NCI-H526 (cell line): ENCODE measurements at regions not wholly inside any gene's neighbourhood (a gene's known extent, or its start where the extent isn't known, plus 50 kb on each side); places are given as distances from the start of the nearest gene placed in this dataset.

Source experiments
- DNase-seq, 2 experiments: peaks; one replicate each; lab custom pipeline; 2025; lab: John Stamatoyannopoulos, UW

- no peak for DNase-seq
Observed at GRCh38 chr5:124421584-124421983, 324.9 kb downstream of the ZNF608 start.

GRCh38 chr5:124420952-124421351, 325.5 kb downstream of the ZNF608 start:
- DNase-seq: no peak

- no peak for DNase-seq
Observed at GRCh38 chr5:124419531-124419930, 326.9 kb downstream of the ZNF608 start.

GRCh38 chr5:124418390-124418789, 328.0 kb downstream of the ZNF608 start:
- DNase-seq: no peak

GRCh38 chr5:124417196-124417595, 329.2 kb downstream of the ZNF608 start:
- no peak for DNase-seq

- no peak for DNase-seq
Observed at GRCh38 chr5:124416627-124417026, 329.8 kb downstream of the ZNF608 start.

- no peak for DNase-seq
Observed at GRCh38 chr5:124414973-124415372, 331.5 kb downstream of the ZNF608 start.

- DNase-seq: peak; percentile 89 to 93
Observed at GRCh38 chr5:124410539-124411488, 335.6 kb downstream of the ZNF608 start.

GRCh38 chr5:124408738-124409453, 337.5 kb downstream of the ZNF608 start:
- DNase-seq: no peak

- no peak for DNase-seq
Observed at GRCh38 chr5:124404796-124405195, 341.6 kb downstream of the ZNF608 start.

- no peak for DNase-seq
Observed at GRCh38 chr5:124403281-124403680, 343.2 kb downstream of the ZNF608 start.

- DNase-seq: no peak
Observed at GRCh38 chr5:124402144-124402581, 344.3 kb downstream of the ZNF608 start.

- no peak for DNase-seq
Observed at GRCh38 chr5:124401476-124402143, 344.8 kb downstream of the ZNF608 start.

- no peak for DNase-seq
Observed at GRCh38 chr5:124399426-124399961, 346.9 kb downstream of the ZNF608 start.

- no peak for DNase-seq
Observed at GRCh38 chr5:124398460-124398859, 348.0 kb downstream of the ZNF608 start.

GRCh38 chr5:124397317-124397716, 349.1 kb downstream of the ZNF608 start:
- peak in 1 of 2 experiments; percentile 25 for DNase-seq

- DNase-seq: no peak
Observed at GRCh38 chr5:124395926-124396325, 350.5 kb downstream of the ZNF608 start.

- DNase-seq: no peak
Observed at GRCh38 chr5:124395287-124395686, 351.2 kb downstream of the ZNF608 start.

- DNase-seq: no peak
Observed at GRCh38 chr5:124394700-124395245, 351.7 kb downstream of the ZNF608 start.

GRCh38 chr5:124393584-124394379, 352.7 kb downstream of the ZNF608 start:
- no peak for DNase-seq

- DNase-seq: no peak
Observed at GRCh38 chr5:124383693-124384092, 362.7 kb downstream of the ZNF608 start.
